ENCODE measurements at regions not wholly inside any gene's neighbourhood (a gene's known extent, or its start where the extent isn't known, plus 50 kb on each side); places are given as distances from the start of the nearest gene placed in this dataset.

- Histone ChIP-seq H3K27me3 (ENCODE audit: control insufficient read depth, extremely low read depth, insufficient read depth, low read length) (no peaks in the 10 kb centered on the region), H3K36me3 (ENCODE audit: control insufficient read depth in 2 of 2, extremely low read depth in 1 of 2, insufficient read depth in 2 of 2, low read length in 2 of 2) (no peaks in the 10 kb centered on the region), H4K20me1 (ENCODE audit: control insufficient read depth, extremely low read depth, insufficient read depth, low read length) (no peaks in the 10 kb centered on the region), H3K9me3 (ENCODE audit: control insufficient read depth, low read depth, low read length) (no peaks in the 10 kb centered on the region), H2AFZ (ENCODE audit: control insufficient read depth, low read length) (no peak overlapping the region), H3K9me1 (ENCODE audit: control insufficient read depth, extremely low read depth, insufficient read depth, low read length) (no peaks in the 10 kb centered on the region), H3K27ac (ENCODE audit: control insufficient read depth, insufficient read depth, low read length) (no peak overlapping the region), H3K79me2 (ENCODE audit: control insufficient read depth, insufficient read depth, low read length) (no peaks in the 10 kb centered on the region), H3K4me2 (ENCODE audit: control insufficient read depth, extremely low read depth, insufficient read depth, low read depth, low read length) (no peak overlapping the region), H3K4me1 (ENCODE audit: control insufficient read depth, extremely low read depth, insufficient read depth, low read length) (no peaks in the 10 kb centered on the region), H3K4me3 (ENCODE audit: control insufficient read depth in 2 of 3, extremely low read depth in 1 of 3, insufficient read depth in 2 of 3, low read depth in 1 of 3, low read length in 3 of 3) (no peak overlapping the region), H3K9ac (ENCODE audit: control insufficient read depth, extremely low read depth, insufficient read depth, low read length) (no peak overlapping the region)
- dilution Hi-C loops (cut with MboI; ENCODE audit: extremely low pct_ligation_motif_present, low sequenced_read_pairs) = no loop called here
- no peak for TF ChIP-seq EZH2 (IDR thresholded peaks at IDR 0.05; ENCODE audit: low read length)
- TF ChIP-seq, protein P1, sequence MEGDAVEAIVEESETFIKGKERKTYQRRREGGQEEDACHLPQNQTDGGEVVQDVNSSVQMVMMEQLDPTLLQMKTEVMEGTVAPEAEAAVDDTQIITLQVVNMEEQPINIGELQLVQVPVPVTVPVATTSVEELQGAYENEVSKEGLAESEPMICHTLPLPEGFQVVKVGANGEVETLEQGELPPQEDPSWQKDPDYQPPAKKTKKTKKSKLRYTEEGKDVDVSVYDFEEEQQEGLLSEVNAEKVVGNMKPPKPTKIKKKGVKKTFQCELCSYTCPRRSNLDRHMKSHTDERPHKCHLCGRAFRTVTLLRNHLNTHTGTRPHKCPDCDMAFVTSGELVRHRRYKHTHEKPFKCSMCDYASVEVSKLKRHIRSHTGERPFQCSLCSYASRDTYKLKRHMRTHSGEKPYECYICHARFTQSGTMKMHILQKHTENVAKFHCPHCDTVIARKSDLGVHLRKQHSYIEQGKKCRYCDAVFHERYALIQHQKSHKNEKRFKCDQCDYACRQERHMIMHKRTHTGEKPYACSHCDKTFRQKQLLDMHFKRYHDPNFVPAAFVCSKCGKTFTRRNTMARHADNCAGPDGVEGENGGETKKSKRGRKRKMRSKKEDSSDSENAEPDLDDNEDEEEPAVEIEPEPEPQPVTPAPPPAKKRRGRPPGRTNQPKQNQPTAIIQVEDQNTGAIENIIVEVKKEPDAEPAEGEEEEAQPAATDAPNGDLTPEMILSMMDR (optimal IDR thresholded peaks at IDR 0.05 in 1 of 3, IDR thresholded peaks at IDR 0.05 in 1 of 3, conservative IDR thresholded peaks at IDR 0.05 in 1 of 3; ENCODE audit: extremely low read depth in 1 of 3, insufficient read depth in 2 of 3, low read length in 3 of 3) = no peak
- FAIRE-seq (no peak), DNase-seq (ENCODE audit: low read depth, low spot score) (no peak)
Observed at GRCh38 chr2:217206907-217207698, 347.2 kb upstream of the TNP1 start.

DNA sequence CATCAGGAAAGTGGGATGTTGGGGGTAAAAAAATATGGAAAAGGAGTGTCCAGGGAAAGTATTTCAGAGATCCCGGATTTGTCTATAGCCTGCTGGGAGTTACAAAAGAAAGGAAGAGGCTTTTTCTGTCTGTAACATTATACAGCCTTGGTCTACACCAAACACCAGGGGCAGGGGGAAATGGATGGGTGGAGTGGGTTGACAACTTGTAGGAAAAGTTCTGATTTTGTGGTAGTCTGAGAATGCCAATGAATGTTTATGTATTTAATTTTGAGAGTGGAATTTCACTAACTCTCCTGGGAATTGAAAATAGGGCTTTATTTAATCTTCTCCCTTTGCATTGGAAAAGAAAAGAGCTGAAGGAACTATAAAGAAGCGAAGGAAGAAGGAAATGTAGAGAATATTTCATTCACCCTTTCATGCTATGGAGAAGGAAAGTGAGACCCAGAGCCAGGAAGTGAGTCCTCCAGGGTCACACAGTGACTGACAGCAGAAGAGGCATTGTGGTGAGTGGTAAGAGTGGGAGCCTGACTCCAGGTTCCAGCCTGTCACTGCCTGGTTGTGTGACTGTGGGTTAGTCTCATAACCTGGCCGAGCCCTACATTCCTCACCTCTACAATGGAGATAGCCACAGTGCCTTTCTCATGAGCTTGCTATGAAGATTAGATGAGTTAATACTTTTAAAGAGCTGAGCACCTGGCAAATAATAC, 346.3 kb upstream of the TNP1 start:
- H3K4me2 ChIP-seq (ENCODE audit: control insufficient read depth, extremely low read depth, insufficient read depth, low read depth, low read length) = no peak overlapping the region
- no peaks in the 10 kb centered on the region for H3K9me1 ChIP-seq (ENCODE audit: control insufficient read depth, extremely low read depth, insufficient read depth, low read length)
- TF ChIP-seq, protein P1 (optimal IDR thresholded peaks at IDR 0.05 in 1 of 3, IDR thresholded peaks at IDR 0.05 in 1 of 3, conservative IDR thresholded peaks at IDR 0.05 in 1 of 3; ENCODE audit: extremely low read depth in 1 of 3, insufficient read depth in 2 of 3, low read length in 3 of 3) = no peak
- no peak for TF ChIP-seq EZH2 (IDR thresholded peaks at IDR 0.05; ENCODE audit: low read length)
- no peaks in the 10 kb centered on the region for H3K9me3 ChIP-seq (ENCODE audit: control insufficient read depth, low read depth, low read length)
- H4K20me1 ChIP-seq (ENCODE audit: control insufficient read depth, extremely low read depth, insufficient read depth, low read length) = no peaks in the 10 kb centered on the region
- FAIRE-seq = no peak
- H3K9ac ChIP-seq (ENCODE audit: control insufficient read depth, extremely low read depth, insufficient read depth, low read length) = no peak overlapping the region
- H3K4me3 ChIP-seq (ENCODE audit: control insufficient read depth in 2 of 3, extremely low read depth in 1 of 3, insufficient read depth in 2 of 3, low read depth in 1 of 3, low read length in 3 of 3) = no peak overlapping the region
- H3K4me1 ChIP-seq (ENCODE audit: control insufficient read depth, extremely low read depth, insufficient read depth, low read length) = no peaks in the 10 kb centered on the region
- no peaks in the 10 kb centered on the region for H3K79me2 ChIP-seq (ENCODE audit: control insufficient read depth, insufficient read depth, low read length)
- no peaks in the 10 kb centered on the region for H3K27me3 ChIP-seq (ENCODE audit: control insufficient read depth, extremely low read depth, insufficient read depth, low read length)
- no peaks in the 10 kb centered on the region for H3K36me3 ChIP-seq (ENCODE audit: control insufficient read depth in 2 of 2, extremely low read depth in 1 of 2, insufficient read depth in 2 of 2, low read length in 2 of 2)
- dilution Hi-C loops (cut with MboI; ENCODE audit: extremely low pct_ligation_motif_present, low sequenced_read_pairs) = no loop called here
- H2AFZ ChIP-seq (ENCODE audit: control insufficient read depth, low read length) = no peak overlapping the region
- DNase-seq (ENCODE audit: low read depth, low spot score) = no peak
- H3K27ac ChIP-seq (ENCODE audit: control insufficient read depth, insufficient read depth, low read length) = no peak overlapping the region

Data from keratinocyte (primary cell).